Epithelial cell of esophagus (primary cell): ENCODE measurements at regions not wholly inside any gene's neighbourhood (a gene's known extent, or its start where the extent isn't known, plus 50 kb on each side); places are given as distances from the start of the nearest gene placed in this dataset.

Source experiments
- DNase-seq: peaks from one replicate; pipeline ENCODE4 v3.0.0; 2010; ENCODE audit warnings: low read depth
- H3K4me3 ChIP-seq: 2 replicates; pipeline ENCODE4 v1.5.1; 2011; ENCODE audit warnings: mild to moderate bottlenecking, low read length, control low read depth
- TF ChIP-seq, protein P1 (sequence below): IDR thresholded peaks from 2 replicates; pipeline ENCODE4 v1.5.1; 2011; ENCODE audit warnings: low read depth, mild to moderate bottlenecking, low read length, control low read depth, inconsistent platforms; ENCODE audit not compliant: insufficient read depth; ENCODE audit errors: missing control alignments

GRCh38 chr1:55473661-55474060 lies 258.5 kb upstream of the USP24 start:
- TF ChIP-seq, protein P1, sequence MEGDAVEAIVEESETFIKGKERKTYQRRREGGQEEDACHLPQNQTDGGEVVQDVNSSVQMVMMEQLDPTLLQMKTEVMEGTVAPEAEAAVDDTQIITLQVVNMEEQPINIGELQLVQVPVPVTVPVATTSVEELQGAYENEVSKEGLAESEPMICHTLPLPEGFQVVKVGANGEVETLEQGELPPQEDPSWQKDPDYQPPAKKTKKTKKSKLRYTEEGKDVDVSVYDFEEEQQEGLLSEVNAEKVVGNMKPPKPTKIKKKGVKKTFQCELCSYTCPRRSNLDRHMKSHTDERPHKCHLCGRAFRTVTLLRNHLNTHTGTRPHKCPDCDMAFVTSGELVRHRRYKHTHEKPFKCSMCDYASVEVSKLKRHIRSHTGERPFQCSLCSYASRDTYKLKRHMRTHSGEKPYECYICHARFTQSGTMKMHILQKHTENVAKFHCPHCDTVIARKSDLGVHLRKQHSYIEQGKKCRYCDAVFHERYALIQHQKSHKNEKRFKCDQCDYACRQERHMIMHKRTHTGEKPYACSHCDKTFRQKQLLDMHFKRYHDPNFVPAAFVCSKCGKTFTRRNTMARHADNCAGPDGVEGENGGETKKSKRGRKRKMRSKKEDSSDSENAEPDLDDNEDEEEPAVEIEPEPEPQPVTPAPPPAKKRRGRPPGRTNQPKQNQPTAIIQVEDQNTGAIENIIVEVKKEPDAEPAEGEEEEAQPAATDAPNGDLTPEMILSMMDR: no peak
- no peak for DNase-seq

GRCh38 chr1:55472784-55473183 lies 257.6 kb upstream of the USP24 start:
- TF ChIP-seq, protein P1: no peak
- H3K4me3 ChIP-seq: no peak overlapping the region
- peak; percentile 47 for DNase-seq

More at GRCh38 chr1:55473661-55474060, 258.5 kb upstream of the USP24 start:
- H3K4me3 ChIP-seq: no peak overlapping the region

DNA sequence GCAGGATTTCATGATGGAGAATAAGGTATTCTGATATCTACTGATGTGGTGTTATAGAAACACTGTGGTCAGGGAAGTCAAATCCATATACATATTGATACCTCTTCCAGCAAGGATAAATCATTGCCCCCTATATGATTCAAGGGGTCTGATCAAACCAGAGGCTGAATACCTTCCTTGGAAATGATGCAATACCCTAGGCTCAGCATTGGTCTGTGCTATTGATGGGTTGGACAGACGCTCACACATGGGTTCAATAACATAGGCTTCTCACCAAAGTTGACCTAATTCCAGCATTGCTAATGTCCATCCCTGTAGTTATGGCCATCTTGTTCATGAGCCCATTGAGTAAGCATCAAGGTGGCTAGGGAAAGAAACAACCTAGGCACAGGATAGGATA lies 257.0 kb upstream of the USP24 start:
- TF ChIP-seq, protein P1: no peak

DNA sequence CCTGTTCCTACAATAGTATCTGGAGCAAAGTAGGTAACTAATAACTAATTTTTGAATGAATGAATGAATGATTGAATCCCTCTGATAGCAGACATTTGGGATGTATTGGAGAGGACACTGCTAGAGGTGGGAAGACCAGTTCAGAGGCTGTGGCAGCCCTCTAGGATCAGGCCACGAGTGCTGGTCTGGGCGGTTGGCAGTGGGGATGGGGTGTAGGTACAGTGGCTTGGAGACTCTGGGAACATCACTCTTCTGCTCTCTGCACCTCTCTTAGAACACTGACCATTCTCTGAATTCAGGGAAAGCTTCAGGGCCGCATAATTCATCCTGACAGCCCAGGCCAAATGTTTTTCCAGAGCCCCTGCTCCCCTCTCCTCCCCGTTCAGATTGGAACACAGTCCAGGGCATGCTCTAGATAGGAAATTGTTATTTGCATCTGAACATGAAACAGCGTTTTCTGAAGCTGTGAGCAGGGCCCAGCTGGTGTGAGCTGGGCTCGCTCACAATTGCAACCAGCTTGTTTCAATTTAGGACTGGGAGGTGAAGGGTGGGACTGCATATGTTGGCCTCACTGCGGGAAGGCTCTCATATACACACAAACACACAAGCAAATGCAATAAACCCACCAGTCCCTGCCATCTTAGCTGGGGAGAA lies 253.1 kb upstream of the USP24 start:
- TF ChIP-seq, protein P1: no peak
- DNase-seq: no peak
- H3K4me3 ChIP-seq: no peak overlapping the region

More for the DNA sequence above, 257.0 kb upstream of the USP24 start:
- no peak for DNase-seq
- no peak overlapping the region for H3K4me3 ChIP-seq

DNA sequence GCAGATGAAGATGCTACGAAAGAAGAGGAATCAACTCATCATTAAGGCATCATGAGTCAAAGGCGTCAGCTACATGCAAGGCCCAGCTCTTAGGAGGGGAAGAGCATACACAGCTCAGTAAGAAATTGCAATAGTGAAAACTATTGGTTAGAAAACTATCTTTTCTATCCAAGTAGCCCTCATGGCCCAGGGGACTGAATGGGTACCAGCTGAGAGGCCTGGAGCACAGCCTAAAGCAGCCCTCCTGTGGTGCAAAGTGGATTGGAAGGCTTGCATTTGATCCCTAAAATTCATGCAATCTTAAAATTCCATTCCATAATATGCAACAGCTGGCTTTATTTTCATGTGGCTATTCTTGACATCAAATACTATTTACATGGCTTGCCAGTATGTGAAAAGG lies 251.8 kb upstream of the USP24 start:
- TF ChIP-seq, protein P1: no peak
- DNase-seq: no peak
- H3K4me3 ChIP-seq: no peak overlapping the region

GRCh38 chr1:55466373-55466772 lies 251.2 kb upstream of the USP24 start:
- peak; percentile 88 for DNase-seq
- H3K4me3 ChIP-seq: no peak overlapping the region
- TF ChIP-seq, protein P1: no peak

GRCh38 chr1:55464550-55464949 lies 249.4 kb upstream of the USP24 start:
- no peak for DNase-seq
- TF ChIP-seq, protein P1: no peak

More at GRCh38 chr1:55464550-55464949, 249.4 kb upstream of the USP24 start:
- no peak overlapping the region for H3K4me3 ChIP-seq
